Stomach (tissue), 8 donors: ENCODE measurements at regions not wholly inside any gene's neighbourhood (a gene's known extent, or its start where the extent isn't known, plus 50 kb on each side); places are given as distances from the start of the nearest gene placed in this dataset.
A peak's percentile ranks its signal among the peaks of the same experiment; 100 is the strongest.

Experiments used
- DNase-seq, 2 donors: peaks; one replicate each; pipeline versions ENCODE4 v3.0.0 to v3.0.0-alpha.2; 2013 to 2019
- H3K27ac ChIP-seq, 5 donors: fragments of 200-600 bp in 4 of 5; sonication (generic) in 4 of 5; one replicate each; pipeline ENCODE4 v1.5.1; 2013 to 2019; ENCODE audit warnings: mild to moderate bottlenecking in 1 of 5, moderate library complexity in 1 of 5
- H3K27me3 ChIP-seq, 3 donors: fragments of 200-600 bp; sonication (generic); one replicate each; pipeline ENCODE4 v1.5.1; 2017 to 2019; ENCODE audit warnings: mixed run types in 1 of 3
- H3K36me3 ChIP-seq, 4 donors: fragments of 200-600 bp; sonication (generic); 1 replicate in 3 of 4; 2 replicates in 1 of 4; pipeline ENCODE4 v1.5.1; 2016 to 2019
- H3K4me1 ChIP-seq, 4 donors: fragments of 200-600 bp; sonication (generic); one replicate each; pipeline ENCODE4 v1.5.1; 2016 to 2019
- H3K4me3 ChIP-seq, 4 donors: fragments of 200-600 bp; sonication (generic) in 3 of 4; one replicate each; pipeline ENCODE4 v1.5.1; 2016 to 2019; ENCODE audit warnings: mild to moderate bottlenecking in 1 of 4
- H3K9me3 ChIP-seq, 4 donors: fragments of 200-600 bp; sonication (generic); one replicate each; pipeline ENCODE4 v1.5.1; 2016 to 2019
- EP300 ChIP-seq: sonication (generic); formaldehyde crosslinking; IDR thresholded peaks from one replicate; pipeline ENCODE4 v1.6.1; 2017; ENCODE audit warnings: antibody characterized with exemption
- POLR2A ChIP-seq, 4 donors: fragments of 450-650 bp; IDR thresholded peaks; one replicate each; pipeline ENCODE4 v1.6.1; 2016; ENCODE audit warnings: antibody characterized with exemption in 4 of 4, control low read depth in 2 of 4, mild to moderate bottlenecking in 1 of 4, moderate library complexity in 1 of 4
- POLR2AphosphoS5 ChIP-seq, 3 donors: sonication (generic); formaldehyde crosslinking; IDR thresholded peaks; one replicate each; pipeline ENCODE4 v1.6.1; 2016; ENCODE audit warnings: antibody characterized with exemption in 3 of 3
- WGBS, 5 donors: extraction: QIAGEN DNeasy Blood & Tissue Kit in 3 of 5; methylation state at CpG; one replicate each; pipeline versions ENCODE4 v1.1.5 to v1.1.7; 2013 to 2018; 5-methylcytosine and 5-hydroxymethylcytosine counted together
- intact Hi-C: fragments of 100-400 bp; cut with DNase I; formaldehyde crosslinking; loops from one replicate; pipeline ENCODE4 v1.15.1; 2023; ENCODE audit warnings: low total_unique reads
- TF ChIP-seq, protein P1 (sequence below), 7 experiments: fragments of 450-650 bp in 4 of 7; fragments of 200-600 bp in 3 of 7; sonication (generic) in 3 of 7; IDR thresholded peaks; one replicate each; pipeline ENCODE4 v1.5.1; 2016 to 2019; ENCODE audit warnings: antibody characterized with exemption in 7 of 7, control low read depth in 2 of 7, mild to moderate bottlenecking in 1 of 7
- donor health status: healthy with polysubstance abuse.
- donor health status: Bipolar disorder and iron deficiency.
- donor health status: healthy.

DNA sequence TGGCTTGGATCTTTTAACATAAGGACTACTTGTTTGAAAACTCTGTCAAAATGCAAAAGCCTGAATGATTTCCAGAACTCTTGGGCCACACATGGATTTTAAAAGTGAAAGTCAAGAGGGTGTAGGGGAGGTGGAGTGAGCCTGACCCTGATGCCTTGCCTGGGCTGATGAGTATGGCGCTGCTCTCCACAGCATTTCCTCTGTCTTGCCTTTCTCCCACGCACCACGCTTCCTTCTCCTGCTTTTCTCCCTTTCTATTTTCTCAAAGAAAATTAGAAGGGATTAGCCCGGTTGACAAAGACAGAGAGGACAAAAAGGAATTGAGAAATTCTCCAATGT lies 207.0 kb upstream of the CCDC68 start:
- Histone ChIP-seq H3K27me3 (no peaks in the 10 kb centered on the region), H3K36me3 (no peaks in the 10 kb centered on the region), H3K27ac (no peak overlapping the region), H3K9me3 (no peaks in the 10 kb centered on the region), H3K4me1 (no peaks in the 10 kb centered on the region), H3K4me3 (no peak overlapping the region)
- peak in 1 of 2 donors; percentile 37 for DNase-seq
- TF ChIP-seq, protein P1, sequence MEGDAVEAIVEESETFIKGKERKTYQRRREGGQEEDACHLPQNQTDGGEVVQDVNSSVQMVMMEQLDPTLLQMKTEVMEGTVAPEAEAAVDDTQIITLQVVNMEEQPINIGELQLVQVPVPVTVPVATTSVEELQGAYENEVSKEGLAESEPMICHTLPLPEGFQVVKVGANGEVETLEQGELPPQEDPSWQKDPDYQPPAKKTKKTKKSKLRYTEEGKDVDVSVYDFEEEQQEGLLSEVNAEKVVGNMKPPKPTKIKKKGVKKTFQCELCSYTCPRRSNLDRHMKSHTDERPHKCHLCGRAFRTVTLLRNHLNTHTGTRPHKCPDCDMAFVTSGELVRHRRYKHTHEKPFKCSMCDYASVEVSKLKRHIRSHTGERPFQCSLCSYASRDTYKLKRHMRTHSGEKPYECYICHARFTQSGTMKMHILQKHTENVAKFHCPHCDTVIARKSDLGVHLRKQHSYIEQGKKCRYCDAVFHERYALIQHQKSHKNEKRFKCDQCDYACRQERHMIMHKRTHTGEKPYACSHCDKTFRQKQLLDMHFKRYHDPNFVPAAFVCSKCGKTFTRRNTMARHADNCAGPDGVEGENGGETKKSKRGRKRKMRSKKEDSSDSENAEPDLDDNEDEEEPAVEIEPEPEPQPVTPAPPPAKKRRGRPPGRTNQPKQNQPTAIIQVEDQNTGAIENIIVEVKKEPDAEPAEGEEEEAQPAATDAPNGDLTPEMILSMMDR (IDR thresholded peaks at IDR 0.05), result no peak
- TF ChIP-seq POLR2AphosphoS5 (IDR thresholded peaks at IDR 0.05), result no peak
- no peak for TF ChIP-seq POLR2A (IDR thresholded peaks at IDR 0.05)
- TF ChIP-seq EP300, result no peak
- intact Hi-C loops, result no loop called here
- 68 to 95% (median 85%) methylated on average over 4 of the region's 4 CpGs for WGBS, 5 donors

DNA sequence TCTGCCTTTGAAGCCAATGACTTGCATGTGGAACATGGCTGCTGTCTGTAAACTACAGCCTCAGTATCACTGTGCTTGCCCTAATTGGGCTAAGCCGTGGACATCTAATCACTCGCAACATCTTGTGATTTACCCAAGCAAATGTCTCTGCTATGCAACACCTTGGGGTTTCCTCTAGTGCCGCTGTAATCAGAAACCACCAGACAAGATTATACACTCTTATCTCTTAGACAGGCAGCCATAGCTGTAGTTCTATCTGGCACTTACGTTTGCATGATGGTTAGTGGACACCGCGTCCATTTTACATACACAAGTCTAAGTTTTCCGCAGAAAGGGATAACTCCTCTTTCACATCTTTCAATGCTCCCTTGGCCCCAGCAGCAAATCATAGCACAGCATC lies 204.3 kb upstream of the CCDC68 start:
- Histone ChIP-seq H3K9me3 (no peaks in the 10 kb centered on the region), H3K27ac (no peak overlapping the region), H3K36me3 (no peaks in the 10 kb centered on the region), H3K4me3 (no peak overlapping the region), H3K4me1 (no peaks in the 10 kb centered on the region), H3K27me3 (no peaks in the 10 kb centered on the region)
- DNase-seq, result no peak
- TF ChIP-seq EP300, result no peak
- no peak for TF ChIP-seq POLR2AphosphoS5 (IDR thresholded peaks at IDR 0.05)
- no peak for TF ChIP-seq POLR2A (IDR thresholded peaks at IDR 0.05)
- TF ChIP-seq, protein P1 (IDR thresholded peaks at IDR 0.05), result no peak
- 77 to 86% (median 79%) methylated on average over 7 of the region's 7 CpGs for WGBS, 5 donors
- intact Hi-C loops, result no loop called here

DNA sequence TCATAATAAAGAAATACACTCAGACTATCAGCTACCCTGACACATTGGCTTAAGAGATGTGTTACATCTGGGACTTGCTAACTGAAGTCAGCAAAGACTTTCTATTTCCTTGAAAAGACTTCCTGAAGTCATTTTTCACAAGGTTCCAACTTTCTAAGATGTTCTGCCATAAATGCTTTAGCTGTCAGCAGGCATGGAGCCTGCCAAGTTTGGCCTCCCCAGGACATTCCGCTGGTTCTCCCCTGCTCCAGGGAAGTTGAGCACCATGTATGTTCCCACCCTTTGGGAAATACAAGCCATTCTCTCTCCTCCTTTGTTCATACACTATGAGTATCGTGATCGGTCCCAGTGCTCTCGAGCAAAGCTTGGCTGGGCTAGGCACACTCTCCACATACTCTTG lies 202.7 kb upstream of the CCDC68 start:
- intact Hi-C loops, result no loop called here
- Histone ChIP-seq H3K4me3 (no peak overlapping the region), H3K4me1 (no peaks in the 10 kb centered on the region), H3K27me3 (no peaks in the 10 kb centered on the region), H3K9me3 (no peaks in the 10 kb centered on the region), H3K36me3 (no peaks in the 10 kb centered on the region), H3K27ac (no peak overlapping the region)
- TF ChIP-seq POLR2AphosphoS5 (IDR thresholded peaks at IDR 0.05), result no peak
- TF ChIP-seq POLR2A (IDR thresholded peaks at IDR 0.05), result no peak
- TF ChIP-seq EP300, result no peak
- TF ChIP-seq, protein P1 (IDR thresholded peaks at IDR 0.05), result no peak
- DNase-seq, result peak in 1 of 2 donors; percentile 20
- WGBS, 5 donors, result 77 to 90% (median 87%) methylated on average over 4 of the region's 4 CpGs

DNA sequence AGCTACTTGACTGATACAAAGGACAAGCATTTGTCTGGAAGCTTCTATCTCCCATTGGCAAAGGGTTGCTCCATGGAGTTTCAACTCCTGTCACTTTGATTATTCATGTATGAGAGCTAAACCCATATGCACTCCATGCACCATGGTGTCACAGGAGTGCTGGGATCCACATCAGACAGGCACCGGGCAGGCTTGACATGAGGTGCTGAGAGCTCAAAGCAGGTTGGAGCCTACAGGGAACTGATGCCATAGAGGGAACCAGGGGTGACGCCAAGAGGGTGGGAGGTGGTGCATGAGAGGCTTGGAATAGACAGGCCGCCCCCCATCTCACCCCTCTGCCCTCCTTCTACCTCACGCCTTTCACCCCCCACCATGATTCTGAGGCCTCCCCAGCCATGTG lies 199.8 kb upstream of the CCDC68 start:
- TF ChIP-seq POLR2A (IDR thresholded peaks at IDR 0.05) (no peak), EP300 (no peak), POLR2AphosphoS5 (IDR thresholded peaks at IDR 0.05) (no peak)
- TF ChIP-seq, protein P1 (IDR thresholded peaks at IDR 0.05), result no peak
- WGBS, 5 donors, result 86 to 100% (median 90%) methylated on average over 4 of the region's 4 CpGs
- DNase-seq, result no peak
- Histone ChIP-seq H3K9me3 (no peaks in the 10 kb centered on the region), H3K4me1 (no peaks in the 10 kb centered on the region), H3K27me3 (no peaks in the 10 kb centered on the region), H3K4me3 (no peak overlapping the region), H3K27ac (no peak overlapping the region), H3K36me3 (no peaks in the 10 kb centered on the region)
- intact Hi-C loops, result no loop called here

DNA sequence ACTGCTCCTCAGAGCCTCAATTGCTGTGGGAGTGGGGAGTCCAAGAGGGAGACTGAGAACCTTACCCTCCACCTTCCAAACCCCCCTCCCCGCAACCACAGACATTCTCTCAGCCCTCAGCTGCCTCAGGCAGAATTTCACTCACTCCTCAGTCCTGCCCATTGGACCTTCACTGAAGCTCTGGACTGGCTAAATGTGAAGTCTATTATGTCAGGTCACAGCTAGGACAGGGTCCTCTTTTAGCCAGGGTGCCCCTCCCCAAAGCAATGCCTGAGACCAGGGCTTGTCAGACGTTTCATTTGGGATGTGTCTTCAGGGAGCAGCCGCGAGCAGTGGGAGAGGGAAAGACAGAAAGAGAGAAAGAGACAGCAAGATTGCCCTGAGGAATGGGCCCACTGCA lies 199.3 kb upstream of the CCDC68 start:
- Histone ChIP-seq H3K27ac (no peak overlapping the region), H3K9me3 (no peaks in the 10 kb centered on the region), H3K4me3 (no peak overlapping the region), H3K4me1 (no peaks in the 10 kb centered on the region), H3K27me3 (no peaks in the 10 kb centered on the region), H3K36me3 (no peaks in the 10 kb centered on the region)
- no peak for DNase-seq
- WGBS, 5 donors, result 79 to 85% (median 83%) methylated on average over 4 of the region's 4 CpGs
- intact Hi-C loops, result no loop called here
- TF ChIP-seq, protein P1 (IDR thresholded peaks at IDR 0.05), result no peak
- no peak for TF ChIP-seq EP300
- TF ChIP-seq POLR2A (IDR thresholded peaks at IDR 0.05), result no peak
- no peak for TF ChIP-seq POLR2AphosphoS5 (IDR thresholded peaks at IDR 0.05)
